ENCODE measurements at regions not wholly inside any gene's neighbourhood (a gene's known extent, or its start where the extent isn't known, plus 50 kb on each side); places are given as distances from the start of the nearest gene placed in this dataset.
A peak's percentile ranks its signal among the peaks of the same experiment; 100 is the strongest.

- Histone ChIP-seq H3K4me3 (ENCODE audit: insufficient read depth, low read length, poor library complexity, severe bottlenecking) (no peak overlapping the region), H3F3A (ENCODE audit: insufficient read depth) (no peaks in the 10 kb centered on the region), H4K20me1 (ENCODE audit: low read depth, low read length) (no peaks in the 10 kb centered on the region), H2AFZ (ENCODE audit: low read depth, low read length, severe bottlenecking) (no peak overlapping the region), H3K79me2 (ENCODE audit: insufficient read depth, low read length) (no peaks in the 10 kb centered on the region), H3K36me3 (ENCODE audit: low read length) (no peaks in the 10 kb centered on the region), H3K9ac (ENCODE audit: low read length) (no peak overlapping the region), H3K9me3 (ENCODE audit: insufficient read depth, low read length) (no peaks in the 10 kb centered on the region), H3K9me2 (replicated peaks; ENCODE audit: insufficient read depth, low read length) (no peaks in the 10 kb centered on the region), H3K27ac (ENCODE audit: low read depth, low read length) (no peak overlapping the region), H3K4me2 (ENCODE audit: low read depth, low read length, poor library complexity, severe bottlenecking) (no peak overlapping the region), H3K27me3 (ENCODE audit: low read length) (no peaks in the 10 kb centered on the region)
- no peak for TF ChIP-seq CTCF (IDR thresholded peaks at IDR 0.05; ENCODE audit: insufficient read depth, low read length, poor library complexity, severe bottlenecking)
Observed at GRCh38 chr13:39956036-39956435, 300.6 kb downstream of the COG6 start.

GRCh38 chr13:39957868-39958677, 302.6 kb downstream of the COG6 start:
- TF ChIP-seq EZH2phosphoT487 (conservative IDR thresholded peaks at IDR 0.05; ENCODE audit: low read length) (no peak), CTCF (IDR thresholded peaks at IDR 0.05; ENCODE audit: insufficient read depth, low read length, poor library complexity, severe bottlenecking) (no peak)
- peak overlapping the region; percentile 17 for H3K4me2 ChIP-seq (ENCODE audit: low read depth, low read length, poor library complexity, severe bottlenecking)
- H3K27me3 ChIP-seq (ENCODE audit: low read length) = no peaks in the 10 kb centered on the region
- no peak overlapping the region for H2AFZ ChIP-seq (ENCODE audit: low read depth, low read length, severe bottlenecking)
- no peaks in the 10 kb centered on the region for H3K9me2 ChIP-seq (replicated peaks; ENCODE audit: insufficient read depth, low read length)
- H3K4me3 ChIP-seq (ENCODE audit: insufficient read depth, low read length, poor library complexity, severe bottlenecking) = no peak overlapping the region
- H3K79me2 ChIP-seq (ENCODE audit: insufficient read depth, low read length) = no peaks in the 10 kb centered on the region
- H3K9me3 ChIP-seq (ENCODE audit: insufficient read depth, low read length) = no peaks in the 10 kb centered on the region
- H3F3A ChIP-seq (ENCODE audit: insufficient read depth) = no peaks in the 10 kb centered on the region
- no peak overlapping the region for H3K27ac ChIP-seq (ENCODE audit: low read depth, low read length)
- H3K9ac ChIP-seq (ENCODE audit: low read length) = no peak overlapping the region
- H3K36me3 ChIP-seq (ENCODE audit: low read length) = no peaks in the 10 kb centered on the region
- H4K20me1 ChIP-seq (ENCODE audit: low read depth, low read length) = no peaks in the 10 kb centered on the region

GRCh38 chr13:39959497-39960144, 304.2 kb downstream of the COG6 start:
- Histone ChIP-seq H3K9me2 (replicated peaks; ENCODE audit: insufficient read depth, low read length) (no peaks in the 10 kb centered on the region), H3K36me3 (ENCODE audit: low read length) (no peaks in the 10 kb centered on the region), H3K27me3 (ENCODE audit: low read length) (no peaks in the 10 kb centered on the region), H3K27ac (ENCODE audit: low read depth, low read length) (no peak overlapping the region), H3K4me2 (ENCODE audit: low read depth, low read length, poor library complexity, severe bottlenecking) (no peak overlapping the region), H3K4me3 (ENCODE audit: insufficient read depth, low read length, poor library complexity, severe bottlenecking) (no peak overlapping the region), H4K20me1 (ENCODE audit: low read depth, low read length) (no peaks in the 10 kb centered on the region), H3K79me2 (ENCODE audit: insufficient read depth, low read length) (no peaks in the 10 kb centered on the region), H2AFZ (ENCODE audit: low read depth, low read length, severe bottlenecking) (no peak overlapping the region), H3K9ac (ENCODE audit: low read length) (no peak overlapping the region), H3K9me3 (ENCODE audit: insufficient read depth, low read length) (no peaks in the 10 kb centered on the region), H3F3A (ENCODE audit: insufficient read depth) (no peaks in the 10 kb centered on the region)
- no peak for TF ChIP-seq CTCF (IDR thresholded peaks at IDR 0.05; ENCODE audit: insufficient read depth, low read length, poor library complexity, severe bottlenecking)
- no peak for TF ChIP-seq EZH2phosphoT487 (conservative IDR thresholded peaks at IDR 0.05; ENCODE audit: low read length)

Data from SU-DHL-6 (cell line).